Neural crest cell (in vitro differentiated cells): ENCODE measurements at regions not wholly inside any gene's neighbourhood (a gene's known extent, or its start where the extent isn't known, plus 50 kb on each side); places are given as distances from the start of the nearest gene placed in this dataset.

Experiments used
- DNase-seq: peaks from one replicate; pipeline ENCODE4 v3.0.0; 2021; ENCODE audit warnings: low read depth, mixed read lengths, low spot score
- H3K27ac Mint-ChIP-seq: one replicate; pipeline ENCODE4 v1.8.0; 2021; ENCODE audit warnings: mild to moderate bottlenecking, mixed read lengths; ENCODE audit not compliant: unreplicated experiment
- H3K27me3 Mint-ChIP-seq: 2 replicates; pipeline ENCODE4 v1.8.0; 2021; ENCODE audit warnings: low read depth, mild to moderate bottlenecking, mixed read lengths
- H3K36me3 Mint-ChIP-seq: 2 replicates; pipeline ENCODE4 v1.8.0; 2021; ENCODE audit warnings: low read depth, mild to moderate bottlenecking, mixed read lengths
- H3K4me1 Mint-ChIP-seq: 2 replicates; pipeline ENCODE4 v1.8.0; 2021; ENCODE audit warnings: mixed read lengths
- H3K4me3 Mint-ChIP-seq: one replicate; pipeline ENCODE4 v1.8.0; 2021; ENCODE audit warnings: mild to moderate bottlenecking, mixed read lengths
- H3K9me3 Mint-ChIP-seq: 2 replicates; pipeline ENCODE4 v1.8.0; 2021; ENCODE audit warnings: mixed read lengths
- CTCF ChIP-seq: fragments of 200-600 bp; sonication (generic); conservative IDR thresholded peaks from 2 replicates; pipeline ENCODE4 v1.5.0; 2021; ENCODE audit warnings: antibody characterized with exemption, mild to moderate bottlenecking

- no peak overlapping the region for H3K4me3 Mint-ChIP-seq
- no peak overlapping the region for H3K27ac Mint-ChIP-seq
- H3K4me1 Mint-ChIP-seq = peaks cover 29% of the 10 kb centered on the region
- peaks cover 5% of the 10 kb centered on the region for H3K27me3 Mint-ChIP-seq
- peak; percentile 20 for DNase-seq
- no peaks in the 10 kb centered on the region for H3K9me3 Mint-ChIP-seq
- no peak for TF ChIP-seq CTCF
- peaks cover 2% of the 10 kb centered on the region for H3K36me3 Mint-ChIP-seq
These were observed 294.5 kb upstream of the NFE2L3 start for GRCh38 chr7:25857376-25858067.

GRCh38 chr7:25858200-25858524 lies 293.8 kb upstream of the NFE2L3 start:
- Mint-ChIP-seq H3K36me3 (peaks cover 2% of the 10 kb centered on the region), H3K27ac (no peak overlapping the region), H3K27me3 (peaks cover 5% of the 10 kb centered on the region), H3K4me1 (peaks cover 32% of the 10 kb centered on the region), H3K9me3 (no peaks in the 10 kb centered on the region), H3K4me3 (no peak overlapping the region)
- DNase-seq = no peak
- TF ChIP-seq CTCF = no peak

GRCh38 chr7:25858525-25859411 lies 293.2 kb upstream of the NFE2L3 start:
- peak; percentile 21 for DNase-seq
- H3K27ac Mint-ChIP-seq = no peak overlapping the region
- H3K4me1 Mint-ChIP-seq = peaks cover 26% of the 10 kb centered on the region
- H3K27me3 Mint-ChIP-seq = peaks cover 5% of the 10 kb centered on the region
- H3K36me3 Mint-ChIP-seq = peaks cover 2% of the 10 kb centered on the region
- peak overlapping the region; percentile 71 for H3K4me3 Mint-ChIP-seq
- no peak for TF ChIP-seq CTCF
- no peaks in the 10 kb centered on the region for H3K9me3 Mint-ChIP-seq

- H3K4me1 Mint-ChIP-seq = peaks cover 17% of the 10 kb centered on the region
- H3K9me3 Mint-ChIP-seq = no peaks in the 10 kb centered on the region
- no peak for TF ChIP-seq CTCF
- peaks cover 5% of the 10 kb centered on the region for H3K27me3 Mint-ChIP-seq
- H3K4me3 Mint-ChIP-seq = peak overlapping the region; percentile 71
- no peak overlapping the region for H3K27ac Mint-ChIP-seq
- no peak for DNase-seq
- peaks cover 2% of the 10 kb centered on the region for H3K36me3 Mint-ChIP-seq
These were observed 292.4 kb upstream of the NFE2L3 start for GRCh38 chr7:25859412-25860274.
